HG03095 (cell line): ENCODE measurements at regions not wholly inside any gene's neighbourhood (a gene's known extent, or its start where the extent isn't known, plus 50 kb on each side); places are given as distances from the start of the nearest gene placed in this dataset.
"Not testable (repeated sequence)": the region's sequence is repeated elsewhere in the genome, so short reads cannot be mapped to it uniquely, and the experiment has no call there.

Experiments used
- ATAC-seq: cut with Tn5 transposase; IDR thresholded peaks from one replicate; pipeline ENCODE4 v1.9.1; 2021; ENCODE audit warnings: moderate library complexity; ENCODE audit not compliant: unreplicated experiment

GRCh38 chr11:87675993-87676392 lies 499.2 kb downstream of the RAB38 start:
- ATAC-seq = no peak

DNA sequence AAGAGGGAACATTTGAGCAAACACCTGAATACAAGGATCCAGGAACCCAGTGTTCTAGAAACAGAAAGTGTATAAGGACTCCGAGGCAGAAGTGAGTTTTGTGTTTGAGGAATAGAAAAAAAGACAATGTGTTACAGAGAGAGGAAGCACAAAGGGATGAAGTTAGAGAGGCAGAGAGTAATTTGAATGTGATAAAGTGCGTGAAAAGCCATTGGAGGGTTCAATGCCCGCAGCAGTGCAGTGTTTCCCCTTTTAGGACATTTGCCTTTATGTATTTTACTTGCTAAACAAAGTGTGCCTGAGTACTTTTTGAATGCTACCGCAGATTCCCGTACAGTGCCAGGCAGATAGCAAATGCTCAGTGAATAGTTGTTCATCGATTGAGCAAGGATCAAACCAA lies 508.5 kb downstream of the RAB38 start:
- ATAC-seq = no peak

- ATAC-seq = no peak
These were observed 513.0 kb downstream of the RAB38 start for GRCh38 chr11:87662287-87662686.

DNA sequence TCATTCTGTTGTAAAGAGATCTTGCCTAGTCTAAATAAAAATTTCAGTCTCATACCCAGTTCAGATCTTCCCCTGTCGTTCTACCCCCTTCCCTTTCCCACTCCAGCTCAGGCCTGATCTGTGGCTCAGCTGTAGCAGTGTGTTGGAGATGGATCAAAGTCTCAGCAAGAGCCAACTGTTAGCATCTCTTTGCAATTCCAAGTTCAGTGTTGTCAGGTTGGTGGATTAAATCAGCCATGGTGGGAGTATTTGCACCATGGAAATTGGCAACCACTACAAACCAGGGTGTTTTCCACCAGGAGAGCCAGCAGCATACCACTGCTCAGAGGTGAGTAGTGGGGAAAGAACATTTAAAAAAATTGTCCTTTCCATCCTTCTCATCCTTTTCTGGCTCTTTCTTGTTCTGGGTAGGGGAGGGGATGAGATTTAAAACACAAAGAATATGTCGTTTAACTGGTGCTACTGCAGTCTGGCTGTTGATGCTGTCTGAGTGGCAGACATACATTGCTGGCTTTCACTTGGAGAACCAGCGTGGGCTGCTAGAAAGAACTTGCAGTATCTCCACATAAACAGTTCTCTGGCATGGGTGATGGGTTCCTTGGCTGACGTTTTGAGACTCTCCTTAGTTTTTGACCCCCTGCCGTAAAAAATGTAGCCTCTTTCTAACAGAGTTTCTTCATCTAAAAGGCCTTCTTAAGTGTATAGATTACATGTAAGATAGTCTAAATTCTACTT lies 514.1 kb downstream of the RAB38 start:
- no peak for ATAC-seq

GRCh38 chr11:87659807-87660206 lies 515.4 kb downstream of the RAB38 start:
- no peak for ATAC-seq

DNA sequence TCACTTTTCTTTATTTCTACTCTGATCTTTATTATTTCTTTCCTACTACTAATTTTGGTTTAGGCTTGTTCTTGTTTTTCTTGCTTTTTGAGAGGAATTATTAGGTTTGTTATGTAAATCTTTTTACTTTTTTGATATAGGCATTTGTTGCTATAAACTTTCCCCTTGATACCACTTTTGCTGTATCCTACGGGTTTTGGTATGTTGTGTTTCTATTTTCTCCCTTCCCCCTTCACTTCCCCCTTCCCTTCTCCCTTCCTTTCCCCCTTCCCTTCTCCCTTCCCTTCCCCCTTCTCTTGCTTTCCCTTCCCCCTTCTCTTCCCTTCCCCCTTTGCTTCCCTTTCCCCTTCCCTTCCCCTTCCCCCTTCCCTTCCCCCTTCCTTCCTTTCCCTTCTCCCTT lies 529.6 kb downstream of the RAB38 start:
- no peak for ATAC-seq

DNA sequence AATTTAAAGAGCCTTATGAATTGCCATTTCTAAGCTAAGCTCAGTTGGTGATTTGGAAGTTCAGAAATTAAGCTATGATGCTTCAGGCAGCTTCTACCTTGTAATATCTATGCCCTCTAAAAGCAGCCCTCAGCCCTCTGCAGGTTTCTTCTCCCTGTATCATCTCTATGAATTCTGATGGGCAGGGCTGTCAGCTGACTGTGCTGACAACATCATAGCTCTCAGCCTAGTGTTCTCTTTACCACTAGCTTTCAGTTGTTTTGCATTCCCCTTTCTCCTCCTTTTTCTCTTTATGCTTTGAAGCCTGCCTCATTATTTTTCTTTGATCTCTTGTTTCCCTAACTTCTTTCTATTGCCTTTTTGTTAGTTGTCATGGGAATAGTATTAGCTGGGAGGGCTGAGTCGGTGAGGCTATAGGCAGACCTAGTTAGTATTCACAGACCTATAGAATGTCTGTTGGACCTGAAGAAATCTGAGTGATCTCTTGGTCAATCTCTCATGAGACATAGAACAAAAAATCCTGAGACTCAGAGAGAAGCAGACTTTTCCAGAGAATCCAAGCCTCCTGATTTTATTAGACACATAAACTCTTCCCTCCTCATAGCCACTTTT lies 535.4 kb downstream of the RAB38 start:
- no peak for ATAC-seq

- no peak for ATAC-seq
These were observed 540.2 kb downstream of the RAB38 start for GRCh38 chr11:87635001-87635400.

- ATAC-seq = no peak
These were observed 540.9 kb downstream of the RAB38 start for GRCh38 chr11:87634331-87634730.

- no peak for ATAC-seq
These were observed 546.3 kb downstream of the RAB38 start for GRCh38 chr11:87628957-87629356.

DNA sequence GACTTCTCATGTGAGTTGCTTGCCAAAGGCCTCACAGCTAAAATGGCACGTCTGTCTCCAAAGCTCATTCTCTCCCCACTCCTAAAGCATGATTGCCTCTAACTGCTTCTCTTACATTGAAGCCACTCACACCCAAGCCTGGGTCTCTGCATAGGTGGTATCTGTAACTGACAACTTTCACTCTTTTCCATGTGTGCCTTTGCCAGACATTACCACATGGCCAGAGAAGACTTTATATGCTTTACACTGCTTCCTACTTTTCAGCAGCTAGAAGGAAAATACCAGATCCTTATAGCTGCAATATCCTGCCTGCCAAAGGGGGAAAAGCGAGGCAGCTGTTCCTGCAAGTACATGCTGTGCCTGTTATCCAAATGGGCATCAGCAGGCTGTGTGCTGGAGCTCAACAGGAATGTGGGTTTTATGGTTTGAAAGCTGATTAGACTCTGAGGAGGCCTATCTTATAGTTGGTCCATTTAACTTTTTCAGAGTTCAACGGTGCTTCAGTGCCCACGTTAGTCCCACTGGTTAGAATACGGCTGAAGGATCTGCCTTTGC lies 547.1 kb downstream of the RAB38 start:
- no peak for ATAC-seq

DNA sequence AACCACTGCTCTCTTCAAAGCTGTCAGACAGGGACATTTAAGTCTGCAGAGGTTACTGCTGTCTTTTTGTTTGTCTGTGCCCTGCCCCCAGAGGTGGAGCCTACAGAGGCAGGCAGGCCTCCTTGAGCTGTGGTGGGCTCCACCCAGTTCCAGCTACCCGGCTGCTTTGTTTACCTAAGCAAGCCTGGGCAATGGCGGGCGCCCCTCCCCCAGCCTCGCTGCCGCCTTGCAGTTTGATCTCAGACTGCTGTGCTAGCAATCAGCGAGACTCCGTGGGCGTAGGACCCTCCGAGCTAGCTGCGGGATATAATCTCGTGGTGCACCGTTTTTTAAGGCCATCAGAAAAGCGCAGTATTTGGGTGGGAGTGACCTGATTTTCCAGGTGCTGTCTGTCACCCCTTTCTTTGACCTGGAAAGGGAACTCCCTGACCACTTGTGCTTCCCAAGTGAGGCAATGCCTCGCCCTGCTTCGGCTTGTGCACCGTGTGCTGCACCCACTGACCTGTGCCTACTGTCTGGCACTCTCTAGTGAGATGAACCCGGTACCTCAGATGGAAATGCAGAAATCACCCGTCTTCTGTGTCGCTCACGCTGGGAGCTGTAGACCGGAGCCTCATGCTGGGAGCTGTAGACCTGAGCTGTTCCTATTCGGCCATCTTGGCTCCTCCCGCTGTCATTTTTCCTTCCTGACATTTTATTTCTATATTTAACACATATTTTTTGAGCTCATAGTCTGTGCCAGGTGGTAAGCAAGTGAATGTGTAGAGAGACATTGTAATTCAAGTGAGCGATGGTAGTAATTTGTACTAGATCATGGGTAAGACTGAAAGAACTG lies 551.5 kb downstream of the RAB38 start:
- ATAC-seq = not testable (repeated sequence)

DNA sequence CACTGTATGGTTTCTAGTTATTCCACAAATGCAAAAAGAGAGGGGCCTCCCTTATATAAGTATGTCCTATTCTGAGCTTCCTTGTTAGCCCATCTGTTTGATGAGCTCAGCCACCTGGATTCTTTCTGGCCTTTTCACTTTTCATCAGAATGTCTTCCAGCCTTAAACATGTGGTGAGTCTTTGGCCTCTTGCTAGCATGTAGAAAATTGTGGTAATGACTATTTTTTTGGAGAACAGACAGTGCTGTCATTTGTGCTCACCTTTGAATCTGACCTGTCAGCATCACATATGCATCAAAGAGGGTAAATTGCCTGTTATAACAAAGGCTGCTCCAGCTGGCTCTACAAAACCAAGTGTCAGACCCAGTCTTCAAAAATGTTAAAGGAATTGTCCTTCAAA lies 558.7 kb downstream of the RAB38 start:
- no peak for ATAC-seq

DNA sequence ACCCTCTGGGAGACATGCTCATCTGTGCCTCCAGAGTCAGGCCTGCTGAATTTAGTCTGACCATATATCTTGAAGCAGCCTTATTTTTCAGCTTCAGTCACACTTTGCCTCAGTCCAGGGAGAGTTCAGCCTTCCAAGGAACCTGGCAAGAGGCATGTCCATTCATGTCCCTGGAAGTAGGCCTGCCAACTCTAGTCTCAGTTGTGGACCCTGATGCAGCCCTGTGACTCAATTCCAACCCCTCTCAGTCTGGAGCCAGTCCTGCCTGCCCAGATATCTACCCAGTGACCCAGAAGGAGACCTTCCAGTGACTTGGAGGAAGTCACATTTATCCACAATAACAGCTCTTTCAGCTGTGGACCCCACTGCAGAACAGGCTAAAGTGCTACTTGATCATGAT lies 566.6 kb downstream of the TMEM135 start:
- no peak for ATAC-seq

- no peak for ATAC-seq
These were observed 566.2 kb downstream of the TMEM135 start for GRCh38 chr11:87603887-87604286.

- ATAC-seq = no peak
These were observed 565.0 kb downstream of the TMEM135 start for GRCh38 chr11:87602776-87603175.

- no peak for ATAC-seq
These were observed 563.2 kb downstream of the TMEM135 start for GRCh38 chr11:87600938-87601337.

DNA sequence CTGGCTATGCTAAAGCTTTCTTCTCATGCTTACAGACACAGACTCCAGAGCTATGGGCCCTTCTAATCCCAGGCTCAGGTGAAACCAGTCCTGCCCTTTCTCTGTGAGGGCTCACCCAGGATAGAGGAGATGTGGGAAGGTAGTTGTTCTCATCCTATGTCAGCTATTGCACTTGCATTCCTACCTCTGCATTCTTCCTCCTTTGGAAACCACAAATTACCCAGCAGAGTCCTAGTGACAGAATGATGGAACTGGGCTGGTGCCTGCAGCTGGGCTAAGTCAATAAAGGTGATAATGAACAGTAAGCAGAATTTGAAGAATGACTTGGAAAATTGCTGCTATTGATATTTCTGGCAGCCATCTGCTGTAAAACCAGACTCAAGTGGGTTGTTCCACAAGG lies 560.0 kb downstream of the TMEM135 start:
- ATAC-seq = no peak

DNA sequence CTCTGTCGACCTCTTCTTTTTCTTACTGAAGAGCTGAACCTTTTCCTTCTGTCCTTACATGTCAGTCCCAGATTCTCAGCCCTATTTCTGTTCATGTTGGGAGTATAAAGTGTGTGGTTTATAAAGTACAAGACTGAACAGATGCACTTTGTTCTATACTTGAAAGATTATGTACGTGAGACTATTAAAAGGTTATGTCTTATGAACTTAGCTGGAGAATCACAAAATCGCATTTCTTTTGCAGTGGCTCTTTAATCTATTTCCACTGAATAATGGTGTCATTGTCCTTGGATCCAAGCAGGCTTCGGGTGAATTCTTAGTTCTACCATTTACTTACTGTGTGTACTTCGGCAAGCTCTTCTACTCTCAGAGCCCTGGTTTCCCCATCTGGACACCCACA lies 558.4 kb downstream of the TMEM135 start:
- ATAC-seq = no peak

- no peak for ATAC-seq
These were observed 551.3 kb downstream of the TMEM135 start for GRCh38 chr11:87589082-87589481.

- ATAC-seq = not testable (repeated sequence)
These were observed 547.9 kb downstream of the TMEM135 start for GRCh38 chr11:87585613-87586012.

DNA sequence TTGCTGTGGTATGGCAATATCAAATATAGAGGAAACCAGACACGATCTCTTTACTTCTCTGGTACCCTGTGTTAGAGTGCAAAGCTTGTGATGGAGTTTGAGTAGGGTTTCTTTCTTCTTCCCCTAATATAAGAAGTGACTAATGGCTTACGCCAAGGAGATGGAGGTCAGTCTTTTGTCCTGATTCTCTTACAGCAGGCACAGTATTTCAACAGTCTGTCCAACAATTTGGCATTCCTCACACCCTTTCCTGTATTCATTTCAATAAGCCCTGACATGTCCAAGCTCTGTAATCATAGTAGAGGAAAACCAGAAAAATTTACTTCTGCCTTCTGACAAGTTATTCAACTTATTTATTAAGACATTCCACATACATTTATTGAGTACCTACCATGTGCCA lies 546.2 kb downstream of the TMEM135 start:
- ATAC-seq = no peak
